ENCODE measurements at regions not wholly inside any gene's neighbourhood (a gene's known extent, or its start where the extent isn't known, plus 50 kb on each side); places are given as distances from the start of the nearest gene placed in this dataset.

GRCh38 chr13:55440465-55441085, 1700.1 kb upstream of the PRR20A start:
- no peak overlapping the region for H3K4me3 ChIP-seq (ENCODE audit: low read depth, low read length)
- TF ChIP-seq CTCF (conservative IDR thresholded peaks at IDR 0.05; ENCODE audit: low read depth, low read length): no peak
- DNase-seq (ENCODE audit: low read depth): no peak

DNA sequence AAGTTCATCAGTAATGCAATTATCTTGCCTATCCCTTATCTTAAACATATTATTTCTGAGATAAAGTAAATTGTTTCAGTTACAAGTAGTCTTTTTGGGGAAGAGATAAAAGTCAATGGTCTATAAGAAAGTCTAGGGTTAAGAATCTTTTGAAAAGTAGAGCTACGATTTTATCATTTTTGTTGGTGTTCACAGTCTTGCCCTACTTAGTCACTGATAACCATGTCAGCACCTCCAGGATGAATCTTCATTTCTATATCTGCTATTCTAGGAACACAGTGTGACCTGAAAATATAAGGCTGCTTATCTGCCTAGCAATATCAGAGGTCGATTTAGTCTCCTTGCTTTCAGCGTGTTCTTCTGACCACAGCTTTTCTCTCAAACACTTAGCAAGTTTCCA, 1676.5 kb upstream of the PRR20A start:
- DNase-seq (ENCODE audit: low read depth): no peak
- TF ChIP-seq CTCF (conservative IDR thresholded peaks at IDR 0.05; ENCODE audit: low read depth, low read length): no peak
- H3K4me3 ChIP-seq (ENCODE audit: low read depth, low read length): no peak overlapping the region

GRCh38 chr13:55467476-55467875, 1673.2 kb upstream of the PRR20A start:
- no peak overlapping the region for H3K4me3 ChIP-seq (ENCODE audit: low read depth, low read length)
- DNase-seq (ENCODE audit: low read depth): no peak
- TF ChIP-seq CTCF (conservative IDR thresholded peaks at IDR 0.05; ENCODE audit: low read depth, low read length): no peak

DNA sequence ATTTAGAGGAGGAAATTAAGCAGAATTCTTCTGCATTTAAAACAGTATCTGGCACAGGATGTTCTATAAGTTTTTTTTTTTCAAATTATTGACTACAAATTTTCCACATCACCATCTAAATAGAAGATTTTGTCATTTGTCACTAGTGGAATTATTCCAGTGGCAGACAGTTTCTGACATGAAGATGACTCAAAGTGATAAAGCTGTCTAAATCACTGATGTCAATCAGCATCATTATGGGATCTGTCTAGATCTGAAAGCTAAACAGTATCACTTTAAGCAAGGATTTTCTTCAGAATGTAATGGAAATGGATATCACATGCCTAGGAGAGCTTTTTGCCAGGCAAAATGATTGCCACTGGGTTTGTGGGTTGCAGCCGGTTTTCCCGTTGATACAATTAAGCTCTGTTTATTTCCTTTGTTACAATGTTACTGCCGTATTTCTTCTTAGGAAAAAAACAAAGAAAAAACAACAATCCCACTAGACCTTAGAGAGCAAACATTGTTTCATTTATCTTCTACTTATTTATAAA, 1657.0 kb upstream of the PRR20A start:
- H3K4me3 ChIP-seq (ENCODE audit: low read depth, low read length): no peak overlapping the region
- DNase-seq (ENCODE audit: low read depth): no peak
- TF ChIP-seq CTCF (conservative IDR thresholded peaks at IDR 0.05; ENCODE audit: low read depth, low read length): no peak

DNA sequence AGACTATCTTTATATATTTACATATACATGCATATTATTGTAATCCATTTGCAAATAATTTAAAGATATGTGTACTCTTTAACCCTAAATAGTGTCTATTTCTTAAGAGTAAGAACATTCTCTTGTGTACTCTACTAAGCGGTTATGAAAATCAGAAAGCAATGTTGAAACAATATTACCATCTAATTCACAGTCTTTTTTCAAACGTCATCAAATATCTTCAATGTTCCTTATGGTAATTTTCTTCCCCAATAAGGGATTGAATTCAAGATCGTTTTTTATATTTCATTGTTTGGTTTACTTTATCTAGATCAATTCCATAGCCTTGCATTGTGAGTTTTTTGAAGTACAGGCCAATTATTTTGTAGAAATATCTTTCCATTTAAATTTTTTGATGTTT, 1647.4 kb upstream of the PRR20A start:
- TF ChIP-seq CTCF (conservative IDR thresholded peaks at IDR 0.05; ENCODE audit: low read depth, low read length): no peak
- no peak overlapping the region for H3K4me3 ChIP-seq (ENCODE audit: low read depth, low read length)

GRCh38 chr13:55497486-55497885, 1643.2 kb upstream of the PRR20A start:
- no peak overlapping the region for H3K4me3 ChIP-seq (ENCODE audit: low read depth, low read length)
- TF ChIP-seq CTCF (conservative IDR thresholded peaks at IDR 0.05; ENCODE audit: low read depth, low read length): no peak
- no peak for DNase-seq (ENCODE audit: low read depth)

More for the DNA sequence above, 1647.4 kb upstream of the PRR20A start:
- DNase-seq (ENCODE audit: low read depth): no peak

DNA sequence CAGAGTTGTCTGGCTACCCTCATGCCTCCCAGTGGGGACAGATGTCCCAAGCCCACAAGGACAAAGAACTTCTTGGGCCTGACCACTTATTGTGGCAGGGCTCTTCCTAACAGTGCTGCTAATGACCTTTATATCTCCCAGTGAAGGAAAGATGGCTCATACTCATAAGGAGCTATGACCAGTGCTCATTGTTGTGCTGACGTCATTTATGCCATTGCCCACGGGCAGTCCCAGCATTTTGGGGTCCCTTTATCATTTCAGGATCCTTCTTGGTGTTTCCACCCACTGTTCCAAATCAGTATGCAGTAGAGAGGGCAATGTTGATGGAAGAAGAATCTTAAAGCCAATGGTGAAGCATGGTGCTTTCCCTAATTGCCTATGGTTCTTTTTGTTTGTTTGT, 1640.0 kb upstream of the PRR20A start:
- no peak for DNase-seq (ENCODE audit: low read depth)
- no peak for TF ChIP-seq CTCF (conservative IDR thresholded peaks at IDR 0.05; ENCODE audit: low read depth, low read length)
- no peak overlapping the region for H3K4me3 ChIP-seq (ENCODE audit: low read depth, low read length)
